ENCODE measurements at regions not wholly inside any gene's neighbourhood (a gene's known extent, or its start where the extent isn't known, plus 50 kb on each side); places are given as distances from the start of the nearest gene placed in this dataset.
"Not testable (repeated sequence)": the region's sequence is repeated elsewhere in the genome, so short reads cannot be mapped to it uniquely, and the experiment has no call there.

- no peak overlapping the region for H3K4me3 ChIP-seq (ENCODE audit: low read length)
- H3K9ac ChIP-seq (ENCODE audit: low read length), result no peak overlapping the region
- H3K27ac ChIP-seq (ENCODE audit: low read depth, low read length), result no peak overlapping the region
- no peaks in the 10 kb centered on the region for H3K4me1 ChIP-seq (ENCODE audit: control insufficient read depth, insufficient read depth, low read length)
- no peaks in the 10 kb centered on the region for H3K36me3 ChIP-seq (ENCODE audit: control insufficient read depth, insufficient read depth, low read length)
- H3K27me3 ChIP-seq (ENCODE audit: control insufficient read depth, insufficient read depth, low read length), result no peaks in the 10 kb centered on the region
Observed at GRCh38 chr15:24766511-24767133, 91.0 kb downstream of the NPAP1 start.

- H3K9ac ChIP-seq (ENCODE audit: low read length), result no peak overlapping the region
- H3K4me3 ChIP-seq (ENCODE audit: low read length), result peak overlapping the region; percentile 57
- no peak overlapping the region for H3K27ac ChIP-seq (ENCODE audit: low read depth, low read length)
- H3K27me3 ChIP-seq (ENCODE audit: control insufficient read depth, insufficient read depth, low read length), result no peaks in the 10 kb centered on the region
- no peaks in the 10 kb centered on the region for H3K4me1 ChIP-seq (ENCODE audit: control insufficient read depth, insufficient read depth, low read length)
- H3K36me3 ChIP-seq (ENCODE audit: control insufficient read depth, insufficient read depth, low read length), result no peaks in the 10 kb centered on the region
Observed at GRCh38 chr15:24772266-24772665, 96.7 kb downstream of the NPAP1 start.

GRCh38 chr15:24772686-24773373 lies 97.3 kb downstream of the NPAP1 start:
- no peaks in the 10 kb centered on the region for H3K4me1 ChIP-seq (ENCODE audit: control insufficient read depth, insufficient read depth, low read length)
- H3K9ac ChIP-seq (ENCODE audit: low read length), result no peak overlapping the region
- H3K27me3 ChIP-seq (ENCODE audit: control insufficient read depth, insufficient read depth, low read length), result no peaks in the 10 kb centered on the region
- H3K27ac ChIP-seq (ENCODE audit: low read depth, low read length), result peak overlapping the region; percentile 69
- H3K4me3 ChIP-seq (ENCODE audit: low read length), result peak overlapping the region; percentile 57
- H3K36me3 ChIP-seq (ENCODE audit: control insufficient read depth, insufficient read depth, low read length), result no peaks in the 10 kb centered on the region

DNA sequence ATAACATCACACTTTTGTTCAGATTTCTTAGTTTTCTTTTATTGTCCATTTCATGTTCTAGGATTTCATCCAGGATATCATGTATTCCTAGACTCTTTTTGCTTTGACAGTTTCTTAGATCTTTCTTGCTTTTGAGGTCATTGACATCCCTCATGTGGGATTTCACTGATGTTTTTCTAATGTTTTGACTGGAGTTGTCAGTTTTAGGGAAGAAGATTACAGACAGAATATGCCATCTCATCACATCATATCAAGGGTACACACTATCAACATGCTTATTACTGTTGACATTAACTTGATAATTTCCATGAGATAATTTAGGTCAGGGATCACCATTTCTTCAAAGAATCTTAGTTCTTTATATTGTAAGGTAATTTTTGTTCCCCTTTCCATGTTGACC lies 101.7 kb downstream of the NPAP1 start:
- Histone ChIP-seq H3K27me3 (ENCODE audit: control insufficient read depth, insufficient read depth, low read length) (no peaks in the 10 kb centered on the region), H3K9ac (ENCODE audit: low read length) (no peak overlapping the region), H3K27ac (ENCODE audit: low read depth, low read length) (no peak overlapping the region), H3K36me3 (ENCODE audit: control insufficient read depth, insufficient read depth, low read length) (no peaks in the 10 kb centered on the region), H3K4me1 (ENCODE audit: control insufficient read depth, insufficient read depth, low read length) (no peaks in the 10 kb centered on the region), H3K4me3 (ENCODE audit: low read length) (no peak overlapping the region)

- no peak overlapping the region for H3K27ac ChIP-seq (ENCODE audit: low read depth, low read length)
- no peaks in the 10 kb centered on the region for H3K36me3 ChIP-seq (ENCODE audit: control insufficient read depth, insufficient read depth, low read length)
- H3K27me3 ChIP-seq (ENCODE audit: control insufficient read depth, insufficient read depth, low read length), result no peaks in the 10 kb centered on the region
- no peak overlapping the region for H3K9ac ChIP-seq (ENCODE audit: low read length)
- H3K4me3 ChIP-seq (ENCODE audit: low read length), result no peak overlapping the region
- no peaks in the 10 kb centered on the region for H3K4me1 ChIP-seq (ENCODE audit: control insufficient read depth, insufficient read depth, low read length)
Observed at GRCh38 chr15:24784506-24784905, 108.9 kb downstream of the NPAP1 start.

GRCh38 chr15:24786347-24786746 lies 110.8 kb downstream of the NPAP1 start:
- no peak overlapping the region for H3K27ac ChIP-seq (ENCODE audit: low read depth, low read length)
- H3K27me3 ChIP-seq (ENCODE audit: control insufficient read depth, insufficient read depth, low read length), result no peaks in the 10 kb centered on the region
- no peaks in the 10 kb centered on the region for H3K4me1 ChIP-seq (ENCODE audit: control insufficient read depth, insufficient read depth, low read length)
- H3K9ac ChIP-seq (ENCODE audit: low read length), result no peak overlapping the region
- no peaks in the 10 kb centered on the region for H3K36me3 ChIP-seq (ENCODE audit: control insufficient read depth, insufficient read depth, low read length)
- no peak overlapping the region for H3K4me3 ChIP-seq (ENCODE audit: low read length)

DNA sequence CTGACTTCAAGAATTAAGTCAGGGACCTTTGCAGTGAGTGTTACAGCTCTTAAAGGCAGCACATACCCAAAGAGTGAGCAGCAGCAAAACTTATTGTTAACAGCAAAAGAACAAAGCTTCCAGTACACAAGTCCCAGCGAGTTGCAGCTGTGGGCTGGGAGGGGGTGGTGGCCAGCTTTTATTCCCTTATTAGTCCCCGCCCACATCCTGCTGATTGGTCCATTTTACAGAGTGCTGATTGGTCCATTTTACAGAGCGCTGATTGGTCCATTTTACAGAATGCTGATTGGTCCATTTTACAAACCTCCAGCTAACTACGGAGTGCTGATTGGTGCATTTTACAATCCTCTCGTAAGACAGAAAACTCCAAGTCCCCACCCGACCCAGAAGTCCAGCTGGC lies 127.0 kb downstream of the NPAP1 start:
- not testable (repeated sequence) for H3K36me3 ChIP-seq (ENCODE audit: control insufficient read depth, insufficient read depth, low read length); H3K27ac ChIP-seq (ENCODE audit: low read depth, low read length); H3K9ac ChIP-seq (ENCODE audit: low read length); H3K4me1 ChIP-seq (ENCODE audit: control insufficient read depth, insufficient read depth, low read length); H3K27me3 ChIP-seq (ENCODE audit: control insufficient read depth, insufficient read depth, low read length); H3K4me3 ChIP-seq (ENCODE audit: low read length)

DNA sequence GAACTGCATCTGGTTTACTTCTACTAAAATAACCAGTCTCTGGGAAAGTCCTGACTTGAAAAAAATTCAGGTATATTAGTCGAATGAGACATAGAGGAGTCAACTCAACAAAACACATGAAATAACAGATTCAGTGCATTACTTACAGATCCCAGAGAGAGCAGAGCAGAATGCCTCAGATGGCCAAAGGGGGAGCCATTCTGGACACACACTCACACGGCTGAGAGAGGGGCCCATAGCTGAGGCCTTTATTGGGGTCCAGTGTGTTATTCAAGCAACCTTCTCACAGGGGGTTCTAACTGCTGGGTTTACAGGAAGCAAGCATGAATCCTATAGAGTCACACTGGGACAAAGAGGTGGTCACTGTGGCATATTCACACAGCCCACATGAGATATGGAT lies 135.1 kb upstream of the SNRPN start:
- Histone ChIP-seq H3K36me3 (ENCODE audit: control insufficient read depth, insufficient read depth, low read length) (no peaks in the 10 kb centered on the region), H3K27me3 (ENCODE audit: control insufficient read depth, insufficient read depth, low read length) (no peaks in the 10 kb centered on the region), H3K4me3 (ENCODE audit: low read length) (no peak overlapping the region), H3K27ac (ENCODE audit: low read depth, low read length) (no peak overlapping the region), H3K4me1 (ENCODE audit: control insufficient read depth, insufficient read depth, low read length) (no peaks in the 10 kb centered on the region), H3K9ac (ENCODE audit: low read length) (no peak overlapping the region)

GRCh38 chr15:24823473-24823872 lies 131.3 kb upstream of the SNRPN start:
- Histone ChIP-seq H3K27ac (ENCODE audit: low read depth, low read length) (no peak overlapping the region), H3K9ac (ENCODE audit: low read length) (no peak overlapping the region), H3K27me3 (ENCODE audit: control insufficient read depth, insufficient read depth, low read length) (no peaks in the 10 kb centered on the region), H3K4me3 (ENCODE audit: low read length) (no peak overlapping the region), H3K4me1 (ENCODE audit: control insufficient read depth, insufficient read depth, low read length) (no peaks in the 10 kb centered on the region), H3K36me3 (ENCODE audit: control insufficient read depth, insufficient read depth, low read length) (no peaks in the 10 kb centered on the region)

DNA sequence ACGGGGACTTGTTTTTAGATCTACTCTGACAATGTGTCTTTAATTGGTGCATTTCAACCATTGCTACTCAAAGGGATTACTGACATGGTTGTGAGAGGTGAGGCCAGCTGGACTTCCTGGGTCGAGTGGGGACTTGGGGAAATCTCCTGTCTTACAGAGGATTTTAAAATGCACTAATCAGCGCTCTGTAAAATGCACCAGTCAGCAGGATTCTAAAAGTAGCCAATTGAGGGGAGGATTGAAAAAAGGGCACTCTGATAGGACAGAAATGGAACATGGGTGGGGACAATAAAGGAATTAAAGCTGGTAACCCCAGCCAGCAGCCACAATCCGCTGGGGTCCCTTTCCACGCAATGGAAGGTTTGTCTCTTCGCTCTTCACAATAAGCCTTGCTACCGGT lies 122.5 kb upstream of the SNRPN start:
- no peaks in the 10 kb centered on the region for H3K4me1 ChIP-seq (ENCODE audit: control insufficient read depth, insufficient read depth, low read length)
- H3K36me3 ChIP-seq (ENCODE audit: control insufficient read depth, insufficient read depth, low read length), result no peaks in the 10 kb centered on the region
- no peak overlapping the region for H3K4me3 ChIP-seq (ENCODE audit: low read length)

GRCh38 chr15:24835301-24835700 lies 119.5 kb upstream of the SNRPN start:
- H3K27ac ChIP-seq (ENCODE audit: low read depth, low read length), result no peak overlapping the region
- H3K36me3 ChIP-seq (ENCODE audit: control insufficient read depth, insufficient read depth, low read length), result no peaks in the 10 kb centered on the region
- H3K4me1 ChIP-seq (ENCODE audit: control insufficient read depth, insufficient read depth, low read length), result no peaks in the 10 kb centered on the region
- H3K4me3 ChIP-seq (ENCODE audit: low read length), result no peak overlapping the region
- no peak overlapping the region for H3K9ac ChIP-seq (ENCODE audit: low read length)
- H3K27me3 ChIP-seq (ENCODE audit: control insufficient read depth, insufficient read depth, low read length), result no peaks in the 10 kb centered on the region

More for the DNA sequence above, 122.5 kb upstream of the SNRPN start:
- no peak overlapping the region for H3K9ac ChIP-seq (ENCODE audit: low read length)
- H3K27ac ChIP-seq (ENCODE audit: low read depth, low read length), result no peak overlapping the region
- H3K27me3 ChIP-seq (ENCODE audit: control insufficient read depth, insufficient read depth, low read length), result no peaks in the 10 kb centered on the region

DNA sequence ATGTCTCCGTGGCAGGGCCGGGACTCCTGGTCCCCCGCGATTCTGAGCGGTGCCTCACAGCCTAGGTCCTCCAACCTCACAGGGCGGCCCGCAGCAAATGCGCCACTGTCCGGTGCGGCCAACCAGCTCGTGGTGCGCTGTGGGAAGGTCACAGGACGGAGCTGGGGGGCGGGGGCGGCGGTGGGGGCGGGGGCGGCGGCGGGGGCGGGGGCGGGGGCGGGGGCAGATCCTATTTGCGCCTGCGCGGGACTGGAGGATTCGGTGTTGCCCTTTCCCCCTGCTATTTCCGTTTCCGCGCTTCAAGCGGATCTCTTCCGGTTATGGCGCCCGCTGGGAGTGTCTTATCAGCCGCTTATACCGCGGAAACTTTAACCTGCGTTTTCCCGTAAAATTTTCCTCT lies 106.7 kb upstream of the SNRPN start:
- H3K36me3 ChIP-seq (ENCODE audit: control insufficient read depth, insufficient read depth, low read length), result no peaks in the 10 kb centered on the region
- H3K9ac ChIP-seq (ENCODE audit: low read length), result no peak overlapping the region
- peak overlapping the region; percentile 41 for H3K27ac ChIP-seq (ENCODE audit: low read depth, low read length)
- no peaks in the 10 kb centered on the region for H3K4me1 ChIP-seq (ENCODE audit: control insufficient read depth, insufficient read depth, low read length)
- no peaks in the 10 kb centered on the region for H3K27me3 ChIP-seq (ENCODE audit: control insufficient read depth, insufficient read depth, low read length)
- peak overlapping the region; percentile 14 for H3K4me3 ChIP-seq (ENCODE audit: low read length)

Data from rectal smooth muscle tissue (tissue), 1 donor.